A673 (cell line): ENCODE measurements at regions not wholly inside any gene's neighbourhood (a gene's known extent, or its start where the extent isn't known, plus 50 kb on each side); places are given as distances from the start of the nearest gene placed in this dataset.

ENCODE experiments used
- BruUV-seq: library from RNA; stranded (reverse); fragments of 400-500 nt; replicated peaks from 2 replicates; lab custom pipeline; 2021; lab: Mats Ljungman, UMichigan
- CTCF ChIA-PET: fragments of 300-600 bp; sonication (Branson Sonifier 250); formaldehyde crosslinking; loops from one replicate; lab custom pipeline; 2022; ENCODE audit warnings: antibody characterized with exemption; lab: Charles Lee
- POLR2A ChIA-PET: fragments of 300-600 bp; sonication (Branson Sonifier 250); formaldehyde crosslinking; loops from one replicate; lab custom pipeline; 2022; ENCODE audit warnings: antibody characterized with exemption; ENCODE audit not compliant: low non-redundant PET; lab: Charles Lee
- DNase-seq: peaks from one replicate; pipeline ENCODE4 v3.0.0-alpha.2; 2015; ENCODE audit warnings: low spot score
- H3K27ac ChIP-seq: fragments of 200-600 bp; sonication (generic); 2 replicates; pipeline ENCODE4 v1.5.1; 2016; ENCODE audit warnings: mixed run types, low read depth, mild to moderate bottlenecking, mixed read lengths, antibody characterized with exemption, low read length; ENCODE audit not compliant: poor library complexity, severe bottlenecking
- H3K27me3 ChIP-seq: fragments of 200-600 bp; sonication (generic); replicated peaks from 2 replicates; pipeline ENCODE4 v1.6.1; 2017; ENCODE audit warnings: mixed run types, low read depth, mild to moderate bottlenecking, mixed read lengths, antibody characterized with exemption, low read length; ENCODE audit not compliant: insufficient read depth, poor library complexity
- H3K36me3 ChIP-seq: fragments of 200-600 bp; sonication (generic); 2 replicates; pipeline ENCODE4 v1.6.1; 2016; ENCODE audit warnings: mixed run types, mild to moderate bottlenecking, mixed read lengths, antibody characterized with exemption, low read length; ENCODE audit not compliant: insufficient read depth, poor library complexity, severe bottlenecking
- H3K4me1 ChIP-seq: fragments of 200-600 bp; sonication (generic); 2 replicates; pipeline ENCODE4 v1.6.1; 2017; ENCODE audit warnings: mixed run types, mild to moderate bottlenecking, mixed read lengths, antibody characterized with exemption, low read length; ENCODE audit not compliant: insufficient read depth, poor library complexity, severe bottlenecking
- H3K4me3 ChIP-seq: fragments of 200-600 bp; sonication (generic); 2 replicates; pipeline ENCODE4 v1.5.1; 2016; ENCODE audit warnings: low read depth, mixed run types, mild to moderate bottlenecking, mixed read lengths, low read length; ENCODE audit not compliant: poor library complexity, severe bottlenecking
- H3K9me3 ChIP-seq: fragments of 200-600 bp; sonication (generic); 2 replicates; pipeline ENCODE4 v1.6.1; 2016; ENCODE audit warnings: mixed run types, low read depth, mild to moderate bottlenecking, mixed read lengths, antibody characterized with exemption, low read length; ENCODE audit not compliant: poor library complexity, severe bottlenecking
- EZH2 ChIP-seq: fragments of 200-600 bp; sonication (generic); IDR thresholded peaks from 2 replicates; pipeline ENCODE4 v1.6.1; 2017; ENCODE audit warnings: borderline replicate concordance, low read depth, mild to moderate bottlenecking, mixed read lengths, antibody characterized with exemption, low read length; ENCODE audit not compliant: poor library complexity, severe bottlenecking
- intact Hi-C: fragments of 100-400 bp; cut with micrococcal nuclease; formaldehyde crosslinking; loops from one replicate; pipeline ENCODE4 v1.10.0; 2022; ENCODE audit not compliant: unreplicated experiment
- TF ChIP-seq, protein P1 (sequence below): fragments of 300-800, 200-600 bp; sonication (generic); conservative IDR thresholded peaks from 2 replicates; pipeline ENCODE4 v1.5.1; 2017; ENCODE audit warnings: low read depth, mild to moderate bottlenecking, antibody characterized with exemption, low read length, moderate library complexity, mixed read lengths

DNA sequence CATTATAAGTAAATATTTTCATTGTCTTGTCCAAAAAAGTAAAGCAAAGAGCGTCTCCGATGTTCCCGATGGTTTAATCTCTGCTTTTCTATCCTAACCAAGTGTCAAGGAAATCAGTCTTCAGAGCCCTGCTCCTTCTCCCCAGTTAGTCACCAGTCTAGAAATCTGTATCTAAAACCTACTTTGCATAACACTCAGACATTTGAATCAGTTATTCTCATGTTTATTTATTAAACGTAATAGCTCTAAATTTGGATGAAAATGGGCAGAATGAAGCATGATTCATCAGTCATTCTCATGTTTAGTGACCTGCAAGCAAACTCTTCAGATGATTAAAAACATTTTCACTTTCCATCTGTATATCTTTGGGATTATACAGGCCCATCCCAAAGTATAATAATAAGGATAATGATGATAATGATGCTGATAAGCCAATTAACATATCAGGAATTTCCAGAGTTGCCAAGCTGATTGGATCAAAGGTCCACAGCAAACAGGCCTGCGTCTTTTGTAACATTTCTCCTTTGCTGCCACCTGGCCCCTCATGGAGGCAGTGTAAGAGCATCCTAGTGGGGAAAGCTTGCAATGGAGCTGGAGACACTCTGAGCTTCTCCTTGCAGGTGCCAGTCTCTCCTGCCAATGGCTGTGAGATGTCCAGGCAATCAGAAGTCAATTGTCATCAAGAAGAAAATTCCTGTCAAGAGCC is 273.9 kb downstream of the IGSF11 start:
- no TSS peak for BruUV-seq
- intact Hi-C loops = no loop called here
- CTCF ChIA-PET = no interaction called here
- no peak for DNase-seq
- Histone ChIP-seq H3K4me1 (no peaks in the 10 kb centered on the region), H3K27me3 (no peaks in the 10 kb centered on the region), H3K9me3 (no peaks in the 10 kb centered on the region), H3K36me3 (no peaks in the 10 kb centered on the region), H3K4me3 (no peak overlapping the region), H3K27ac (no peak overlapping the region)
- no peak for TF ChIP-seq EZH2
- TF ChIP-seq, protein P1, sequence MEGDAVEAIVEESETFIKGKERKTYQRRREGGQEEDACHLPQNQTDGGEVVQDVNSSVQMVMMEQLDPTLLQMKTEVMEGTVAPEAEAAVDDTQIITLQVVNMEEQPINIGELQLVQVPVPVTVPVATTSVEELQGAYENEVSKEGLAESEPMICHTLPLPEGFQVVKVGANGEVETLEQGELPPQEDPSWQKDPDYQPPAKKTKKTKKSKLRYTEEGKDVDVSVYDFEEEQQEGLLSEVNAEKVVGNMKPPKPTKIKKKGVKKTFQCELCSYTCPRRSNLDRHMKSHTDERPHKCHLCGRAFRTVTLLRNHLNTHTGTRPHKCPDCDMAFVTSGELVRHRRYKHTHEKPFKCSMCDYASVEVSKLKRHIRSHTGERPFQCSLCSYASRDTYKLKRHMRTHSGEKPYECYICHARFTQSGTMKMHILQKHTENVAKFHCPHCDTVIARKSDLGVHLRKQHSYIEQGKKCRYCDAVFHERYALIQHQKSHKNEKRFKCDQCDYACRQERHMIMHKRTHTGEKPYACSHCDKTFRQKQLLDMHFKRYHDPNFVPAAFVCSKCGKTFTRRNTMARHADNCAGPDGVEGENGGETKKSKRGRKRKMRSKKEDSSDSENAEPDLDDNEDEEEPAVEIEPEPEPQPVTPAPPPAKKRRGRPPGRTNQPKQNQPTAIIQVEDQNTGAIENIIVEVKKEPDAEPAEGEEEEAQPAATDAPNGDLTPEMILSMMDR = no peak
- POLR2A ChIA-PET = no interaction called here

DNA sequence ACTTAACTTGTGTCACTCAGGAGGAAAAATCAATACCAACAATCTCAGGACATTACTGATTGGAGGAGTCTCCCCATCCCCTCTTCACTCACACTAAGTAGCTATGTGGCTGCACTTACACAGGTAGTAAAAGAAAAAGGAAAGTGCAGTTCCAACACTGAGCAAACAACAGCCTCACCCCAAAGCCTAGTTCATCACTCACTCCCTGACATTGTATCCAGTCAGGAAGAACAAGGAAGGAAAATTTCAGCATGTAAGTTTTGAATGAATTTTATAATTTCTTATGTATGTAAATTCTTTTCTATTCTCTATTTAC is 273.4 kb downstream of the IGSF11 start:
- ChIA-PET CTCF (no interaction called here), POLR2A (no interaction called here)
- TF ChIP-seq EZH2 = no peak
- TF ChIP-seq, protein P1 = no peak
- Histone ChIP-seq H3K4me1 (no peaks in the 10 kb centered on the region), H3K9me3 (no peaks in the 10 kb centered on the region), H3K36me3 (no peaks in the 10 kb centered on the region), H3K4me3 (no peak overlapping the region), H3K27ac (no peak overlapping the region), H3K27me3 (no peaks in the 10 kb centered on the region)
- intact Hi-C loops = no loop called here
- no peak for DNase-seq
- no TSS peak for BruUV-seq

DNA sequence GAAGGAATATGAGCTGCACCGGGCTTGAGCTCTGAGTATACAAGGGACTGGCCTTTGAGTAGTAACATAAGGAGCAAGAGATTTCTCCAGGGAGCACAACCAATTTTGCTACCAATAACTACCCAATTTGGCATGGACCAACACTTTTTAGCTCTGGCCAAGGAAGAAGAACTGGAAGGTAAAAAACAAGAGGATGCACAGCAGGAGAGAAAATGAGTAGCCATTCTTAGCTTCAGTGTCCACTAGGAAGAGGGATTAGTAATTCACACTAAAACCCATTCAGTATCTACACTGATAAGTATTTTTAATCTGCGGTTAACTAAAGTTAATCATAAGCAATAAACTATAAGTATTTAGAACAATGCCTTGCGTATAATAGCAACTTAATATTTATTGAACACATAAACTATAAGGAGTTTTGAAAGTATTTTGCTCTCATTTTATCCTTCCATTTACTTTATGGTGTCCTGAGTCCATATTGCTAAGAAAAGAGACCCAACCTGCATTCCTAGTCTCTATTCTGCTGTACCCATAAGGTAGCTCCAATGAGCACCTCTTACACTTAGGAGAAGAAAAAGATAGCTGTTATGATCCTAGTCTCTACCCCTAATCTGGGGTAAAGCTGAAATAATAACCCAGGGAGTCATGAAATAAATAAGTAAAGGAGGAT is 268.9 kb downstream of the IGSF11 start:
- Histone ChIP-seq H3K27me3 (no peaks in the 10 kb centered on the region), H3K4me3 (no peak overlapping the region), H3K27ac (no peak overlapping the region), H3K36me3 (no peaks in the 10 kb centered on the region), H3K4me1 (no peaks in the 10 kb centered on the region), H3K9me3 (no peaks in the 10 kb centered on the region)
- intact Hi-C loops = no loop called here
- DNase-seq = no peak
- no peak for TF ChIP-seq EZH2
- TF ChIP-seq, protein P1 = no peak
- ChIA-PET POLR2A (no interaction called here), CTCF (no interaction called here)
- no TSS peak for BruUV-seq
